ENCODE measurements at regions not wholly inside any gene's neighbourhood (a gene's known extent, or its start where the extent isn't known, plus 50 kb on each side); places are given as distances from the start of the nearest gene placed in this dataset.

DNA sequence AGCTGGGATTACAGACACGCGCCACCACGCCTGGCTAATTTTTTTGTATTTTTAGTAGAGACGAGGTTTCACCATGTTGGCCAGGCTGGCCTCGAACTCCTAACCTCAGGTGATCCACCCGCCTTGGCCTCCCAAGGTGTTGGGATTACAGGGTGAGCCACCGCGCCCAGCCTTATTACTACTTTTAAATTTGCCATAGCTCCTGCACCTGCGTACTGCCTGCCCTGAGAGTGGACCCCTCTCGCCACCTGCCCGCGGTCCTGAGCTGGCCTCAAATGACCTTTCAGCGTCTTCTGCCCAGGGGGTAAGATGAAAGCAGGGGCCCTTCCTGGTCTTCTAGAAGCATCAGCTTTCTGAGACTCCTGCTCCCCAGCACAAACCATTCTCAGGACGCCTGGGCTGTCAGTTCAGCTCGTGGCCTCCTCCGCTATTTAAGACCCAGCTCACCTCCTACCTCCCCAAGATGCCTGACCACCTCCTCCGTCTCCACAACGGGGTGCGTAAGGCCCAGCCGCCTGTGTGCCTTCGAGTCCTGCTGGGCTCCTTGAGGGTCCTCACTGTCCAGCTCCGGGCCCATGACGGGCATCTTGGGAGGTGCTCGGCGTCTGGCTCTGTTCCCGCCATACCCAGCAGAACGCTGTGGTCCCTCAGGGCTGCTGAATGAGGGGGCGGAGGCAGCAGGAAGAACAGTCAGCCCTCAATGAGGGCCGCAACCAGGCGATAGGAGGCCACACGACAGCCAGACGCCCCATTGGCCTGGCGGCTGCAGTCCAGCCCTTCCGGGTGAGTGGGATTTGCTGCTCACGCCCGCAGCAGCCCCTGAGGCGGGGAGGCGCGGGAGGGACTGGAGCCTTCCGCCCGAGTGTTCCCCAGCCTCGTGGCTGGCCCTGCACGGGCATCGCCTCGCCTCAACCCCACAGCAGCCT lies 266.6 kb downstream of the TFCP2L1 start:
- DNase-seq, result peak in 1 of 3 donors; percentile 90

DNA sequence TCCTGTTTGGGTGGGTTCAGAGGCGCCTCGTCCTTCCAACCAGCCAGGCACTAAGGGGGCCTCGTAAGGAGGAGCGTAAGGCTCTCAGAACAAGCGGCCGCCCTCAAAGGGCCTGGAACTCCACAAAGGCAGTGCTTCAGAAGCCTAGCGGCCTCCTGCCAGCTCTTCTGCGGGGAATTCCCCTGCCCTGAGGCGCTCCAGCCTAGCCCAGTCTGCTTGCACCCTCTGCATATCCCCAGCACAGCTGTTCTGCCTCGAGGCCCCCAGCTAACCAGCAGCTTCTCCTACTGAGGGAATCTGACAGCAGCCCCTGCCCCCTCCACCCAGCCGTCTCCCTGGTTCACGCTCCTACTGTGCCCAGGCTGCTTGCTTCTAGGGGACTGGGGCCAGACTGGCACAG lies 265.9 kb downstream of the TFCP2L1 start:
- no peak for DNase-seq

DNA sequence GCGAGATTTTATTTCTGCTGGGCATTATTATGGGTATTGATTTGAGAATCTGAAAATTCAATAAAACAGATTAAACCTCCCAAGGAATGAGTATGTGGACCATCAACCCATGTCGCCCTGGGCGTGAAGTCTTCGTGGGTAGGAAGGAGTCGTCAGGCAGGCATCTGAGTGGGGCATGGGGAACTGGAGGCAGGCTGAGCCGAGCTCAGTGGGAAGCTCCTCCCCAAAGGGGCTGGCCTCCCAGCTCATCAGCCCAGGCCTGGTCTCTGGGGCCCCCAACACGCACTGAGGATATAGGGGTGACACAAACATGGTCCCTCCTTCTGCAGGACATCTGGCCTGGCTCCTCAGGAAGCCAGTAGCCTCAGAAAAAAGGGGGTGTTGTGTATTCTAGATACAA lies 265.2 kb downstream of the TFCP2L1 start:
- DNase-seq, result no peak

DNA sequence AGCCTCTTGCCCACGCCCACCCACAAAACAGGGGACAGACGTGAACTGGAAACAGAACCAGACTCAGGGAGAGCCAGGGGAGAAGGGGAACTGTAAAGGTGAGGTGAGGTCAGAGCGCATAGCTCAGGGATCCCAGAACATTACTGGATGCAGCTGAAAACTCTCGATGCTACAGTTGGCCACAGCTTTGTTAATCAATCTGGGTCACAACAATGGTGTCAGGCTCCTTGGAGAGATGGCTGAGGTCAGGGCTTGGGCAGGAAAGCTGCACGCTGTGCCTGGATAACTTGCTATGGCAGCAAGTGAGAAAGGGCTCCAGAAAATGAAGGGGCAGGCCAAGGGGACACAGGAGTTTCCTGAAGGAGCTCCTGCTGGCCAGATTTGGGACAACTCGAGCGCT lies 263.3 kb downstream of the TFCP2L1 start:
- DNase-seq, result peak in 1 of 3 donors; percentile 30

DNA sequence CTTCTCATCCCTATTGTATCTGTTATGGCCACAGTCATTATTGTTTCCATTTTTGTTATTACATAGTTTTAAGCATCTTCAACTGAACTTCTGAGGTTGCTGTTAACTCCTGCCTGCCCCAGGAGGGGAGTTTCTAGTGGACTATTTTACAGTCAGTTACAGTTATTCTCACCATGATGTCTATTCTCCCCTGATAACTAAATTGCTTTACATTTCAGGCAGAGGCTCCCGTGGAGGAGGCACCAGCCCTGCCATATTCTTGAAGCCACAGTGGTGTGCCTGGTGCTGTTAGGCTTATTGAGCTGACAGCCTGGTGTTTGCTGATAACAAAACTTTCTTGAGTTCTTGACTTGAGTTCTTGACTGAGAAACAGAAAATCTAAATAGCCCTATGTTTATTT lies 256.4 kb downstream of the TFCP2L1 start:
- no peak for DNase-seq

DNA sequence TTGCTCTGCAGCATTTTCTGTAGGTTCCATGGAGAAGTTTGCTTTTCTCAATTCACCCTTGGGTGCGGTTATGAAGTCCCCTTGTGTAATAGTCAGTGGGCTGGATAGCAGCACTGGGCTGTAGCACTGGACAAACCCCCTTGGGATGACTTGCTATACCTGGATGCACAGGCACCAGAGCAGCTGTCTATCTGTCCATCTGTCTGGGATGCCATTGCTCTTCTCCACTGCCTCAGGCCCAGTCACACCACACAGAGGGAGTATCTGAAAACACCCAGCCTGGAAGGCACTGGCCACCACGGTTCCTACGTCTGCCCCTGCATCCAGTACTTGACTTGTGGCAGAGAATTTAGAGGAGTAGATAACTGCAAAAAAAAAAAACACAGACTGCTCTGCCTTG lies 254.5 kb downstream of the TFCP2L1 start:
- DNase-seq, result no peak

DNA sequence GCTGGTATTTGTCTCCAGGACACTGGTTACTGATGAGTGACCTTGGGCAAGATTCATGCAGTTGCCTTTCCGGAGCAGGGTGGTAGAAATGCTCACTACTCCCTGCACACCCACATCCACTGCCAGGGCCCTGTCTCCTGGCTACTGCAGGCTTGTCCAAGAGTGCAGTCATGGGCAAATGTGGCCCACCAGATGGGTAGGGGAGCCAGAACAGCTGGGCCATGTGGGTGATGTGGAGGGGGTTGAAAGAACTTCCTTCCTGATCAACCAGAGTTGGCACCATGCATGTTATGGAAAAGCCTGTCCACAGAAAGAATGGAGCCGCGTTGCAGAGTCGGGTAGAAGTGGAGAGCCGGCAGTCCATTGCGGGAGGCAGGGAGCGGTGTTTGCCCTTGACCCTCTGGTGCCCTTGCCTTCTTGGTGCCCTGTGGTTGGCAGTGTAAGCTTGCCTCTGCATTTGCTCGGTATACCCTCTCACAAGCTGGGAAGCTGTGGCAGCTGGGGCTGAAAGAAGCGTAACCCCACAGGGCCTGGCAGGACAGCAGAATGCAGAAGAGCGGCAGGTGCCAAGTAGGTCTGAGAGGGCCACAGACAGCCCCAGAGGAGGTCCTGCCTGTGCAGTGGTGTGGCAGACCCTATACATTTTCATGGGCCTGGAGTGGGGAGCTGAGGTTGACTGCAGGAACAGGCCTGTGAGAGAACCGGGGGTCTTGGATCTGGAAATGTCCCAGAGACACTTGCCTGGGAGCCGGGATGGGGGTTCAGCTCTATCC lies 253.2 kb downstream of the TFCP2L1 start:
- no peak for DNase-seq

DNA sequence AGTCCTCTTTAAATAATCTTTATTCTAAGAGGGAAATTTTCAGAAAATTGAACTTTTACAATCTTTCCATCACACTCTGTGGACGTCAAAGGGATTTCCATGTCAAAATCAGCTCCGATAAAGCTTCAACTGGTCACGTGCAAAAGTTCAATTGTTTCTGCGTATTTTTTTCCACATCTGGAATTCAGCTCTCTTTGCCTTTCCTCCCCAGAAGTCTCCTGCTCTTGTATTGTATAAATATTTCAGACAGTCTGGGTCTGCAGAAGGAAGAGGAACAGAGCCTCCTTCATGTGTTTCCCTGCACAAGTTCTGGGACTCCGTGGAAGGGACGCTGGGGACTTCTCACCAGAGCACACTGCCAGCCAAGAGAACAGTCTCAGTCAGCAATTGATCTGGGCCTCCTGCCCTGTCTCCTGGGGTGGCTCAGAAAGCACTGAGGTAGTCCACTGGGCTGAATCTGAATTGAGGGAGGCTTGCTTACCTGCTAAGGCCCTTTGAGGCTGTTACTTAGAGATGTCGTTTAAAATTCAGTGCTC lies 251.5 kb downstream of the TFCP2L1 start:
- peak in 2 of 3 donors; percentile 23 to 56 for DNase-seq

DNA sequence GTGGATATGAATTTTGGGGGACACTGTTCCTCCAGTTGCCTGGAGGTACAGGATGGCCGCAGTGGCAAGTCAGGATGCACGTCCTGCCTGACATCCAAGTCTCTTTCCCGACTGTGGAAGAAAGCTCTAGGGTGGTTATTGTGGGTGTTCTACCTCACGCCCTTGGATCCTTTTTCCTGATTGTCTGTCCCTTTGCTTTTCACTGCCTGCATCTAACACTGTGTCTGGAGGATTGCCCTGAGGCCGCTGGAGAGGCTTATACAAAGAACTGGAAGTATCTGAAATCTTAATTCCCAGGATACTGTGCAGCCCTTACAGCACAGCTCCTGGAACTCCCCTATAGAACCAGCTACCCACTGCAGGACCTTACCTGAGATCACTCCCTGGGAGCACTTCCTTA lies 250.5 kb downstream of the TFCP2L1 start:
- no peak for DNase-seq

DNA sequence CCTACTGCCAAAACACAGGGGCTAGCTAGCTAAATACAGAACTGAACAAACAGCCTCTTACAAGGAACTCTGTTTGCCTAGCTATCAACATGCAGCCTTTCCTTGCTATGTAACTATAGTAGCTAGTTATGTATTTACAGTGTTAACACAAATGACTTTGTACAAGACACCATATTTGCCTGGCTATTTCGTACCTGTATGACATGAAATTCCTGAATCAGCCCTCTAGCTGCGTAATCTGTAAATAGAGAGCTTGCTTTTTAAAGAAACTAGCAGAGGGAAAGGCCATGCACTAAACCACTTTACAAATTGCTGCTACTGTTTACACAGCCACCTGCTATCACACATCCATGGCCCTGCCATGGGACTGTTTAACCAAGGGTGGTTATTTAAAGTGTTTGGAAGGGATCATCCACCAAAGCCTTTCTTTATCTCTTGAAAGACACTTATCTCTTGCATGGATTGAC lies 248.7 kb downstream of the TFCP2L1 start:
- DNase-seq, result no peak

DNA sequence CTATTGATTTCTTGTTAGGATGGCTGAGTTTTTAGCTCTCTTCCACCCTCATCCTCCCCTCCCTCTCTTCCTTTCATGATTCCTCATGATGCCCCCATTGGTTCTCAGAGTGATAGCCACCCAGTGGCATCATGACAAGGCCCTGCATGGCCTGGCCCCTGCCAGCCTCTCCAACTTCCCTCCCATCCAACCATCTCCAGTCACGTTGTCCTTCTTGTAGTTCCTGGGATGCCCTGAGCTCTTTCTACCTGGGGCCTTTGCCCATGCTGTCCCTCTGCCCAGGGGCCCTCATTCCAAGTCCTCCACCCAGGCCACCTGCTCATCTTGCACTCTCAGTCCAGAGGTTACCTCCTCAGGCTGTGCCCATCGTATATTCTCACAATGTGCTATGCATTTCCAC lies 247.5 kb downstream of the TFCP2L1 start:
- no peak for DNase-seq

DNA sequence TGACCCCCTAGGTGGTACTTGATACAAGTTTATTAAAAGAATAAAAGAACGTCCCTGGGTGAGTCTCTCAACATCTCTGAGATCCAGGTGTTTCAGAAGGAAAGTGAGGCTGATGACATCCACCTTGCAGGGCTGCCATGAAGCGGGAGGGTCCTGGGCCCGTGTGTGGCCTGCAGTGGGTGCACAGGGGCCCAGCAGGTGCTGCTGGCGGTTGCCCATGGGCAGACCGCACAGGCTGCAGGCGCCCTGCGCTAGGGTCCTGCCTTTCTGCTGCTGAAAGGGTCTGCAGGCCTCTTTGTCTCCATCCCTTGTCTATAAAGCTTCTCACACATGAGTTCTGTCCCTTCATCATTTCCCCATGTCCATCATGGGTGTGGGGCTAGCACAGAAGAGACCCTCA lies 247.0 kb downstream of the TFCP2L1 start:
- DNase-seq, result no peak

DNA sequence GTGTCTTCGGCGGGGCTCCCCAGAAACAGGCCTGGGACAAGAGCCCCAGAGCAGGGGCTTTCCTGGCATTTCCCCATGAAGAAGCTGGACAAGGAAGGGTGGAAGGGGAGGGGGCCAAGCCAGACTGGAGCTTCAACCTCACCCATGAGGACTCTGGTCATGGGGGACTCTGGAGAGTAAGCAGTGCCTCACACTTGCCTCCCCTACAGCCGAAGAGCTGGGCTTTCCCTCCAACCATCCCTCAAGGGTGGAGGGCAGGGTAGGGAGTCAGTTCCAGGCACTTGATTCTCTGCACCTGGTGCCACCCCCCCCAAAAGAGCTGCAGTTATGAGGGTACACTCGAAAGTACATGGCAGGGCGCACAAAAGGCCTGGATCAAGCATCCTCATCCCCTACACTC lies 246.6 kb downstream of the TFCP2L1 start:
- no peak for DNase-seq

DNA sequence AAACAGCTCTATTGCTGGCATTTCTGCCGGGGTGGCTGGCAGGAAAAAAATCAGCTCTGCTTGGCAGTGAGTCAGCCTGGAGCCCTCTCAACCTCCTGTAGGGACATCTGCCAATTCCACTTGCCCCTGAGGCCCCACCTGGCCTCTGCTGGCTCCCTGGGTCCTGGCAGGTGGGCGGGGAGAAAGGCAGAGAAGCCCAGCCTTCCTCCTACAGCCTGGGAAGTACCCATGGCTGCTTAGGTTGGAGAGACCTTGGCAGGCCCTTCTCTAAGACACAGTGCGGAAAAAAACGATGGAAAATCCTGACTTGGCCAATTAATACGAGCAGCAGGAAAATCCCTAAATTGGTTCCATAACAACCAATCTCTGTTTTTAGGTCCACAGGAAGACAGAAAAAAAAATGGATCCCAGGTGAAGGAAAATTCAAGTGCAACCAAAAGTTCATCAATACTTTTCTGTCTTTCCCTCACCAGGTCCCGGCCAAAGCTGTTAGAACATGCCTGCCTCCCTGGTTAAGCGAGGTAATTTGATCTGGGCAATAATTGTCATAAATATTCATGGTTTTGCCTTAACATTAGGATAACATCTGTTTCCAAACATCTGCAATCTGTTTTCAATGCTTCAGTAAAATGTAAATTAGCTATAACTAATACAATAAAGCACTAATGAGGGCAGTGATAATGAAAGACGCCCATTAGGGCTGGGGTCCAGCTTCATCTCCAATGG lies 245.9 kb downstream of the TFCP2L1 start:
- peak; percentile 34 to 81 (median 68) for DNase-seq

DNA sequence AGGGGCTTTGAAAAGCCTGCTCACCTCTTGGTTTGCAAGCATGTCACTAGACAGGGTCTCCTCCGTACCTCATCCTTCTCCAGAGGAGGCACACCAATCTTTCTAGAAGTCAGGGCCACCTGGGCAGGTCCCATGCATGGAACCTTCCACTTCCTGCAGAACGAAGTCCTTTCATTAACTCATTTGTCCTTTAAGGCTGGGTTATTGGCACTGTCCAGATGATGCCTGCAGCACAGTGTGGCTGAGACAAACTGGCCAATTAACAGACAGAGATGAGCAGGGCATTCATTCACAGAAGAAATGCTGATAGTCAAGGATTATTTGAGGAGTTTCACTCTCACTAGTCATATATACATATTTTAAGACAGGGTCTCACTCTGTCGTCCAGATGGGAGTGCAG lies 245.3 kb downstream of the TFCP2L1 start:
- no peak for DNase-seq

DNA sequence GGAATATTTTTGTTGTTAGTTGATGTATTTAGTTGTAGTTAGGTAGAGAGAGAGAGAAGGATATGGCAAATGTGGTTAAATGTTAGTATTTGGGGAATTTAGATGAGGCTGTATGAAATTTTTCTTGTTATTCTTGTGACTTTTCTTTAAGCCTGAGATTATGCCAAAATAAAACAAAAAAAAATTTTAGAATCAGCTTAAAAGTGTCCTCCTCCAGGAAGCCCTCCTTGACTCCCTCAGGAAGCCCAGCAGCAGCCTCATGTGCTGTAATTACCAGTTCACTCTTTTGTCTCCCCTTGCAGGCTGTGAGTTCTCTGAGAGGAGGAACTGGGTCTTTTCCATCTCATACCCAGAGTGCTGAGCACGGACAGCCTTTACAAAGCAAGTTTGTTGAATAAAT lies 243.5 kb downstream of the TFCP2L1 start:
- no peak for DNase-seq

DNA sequence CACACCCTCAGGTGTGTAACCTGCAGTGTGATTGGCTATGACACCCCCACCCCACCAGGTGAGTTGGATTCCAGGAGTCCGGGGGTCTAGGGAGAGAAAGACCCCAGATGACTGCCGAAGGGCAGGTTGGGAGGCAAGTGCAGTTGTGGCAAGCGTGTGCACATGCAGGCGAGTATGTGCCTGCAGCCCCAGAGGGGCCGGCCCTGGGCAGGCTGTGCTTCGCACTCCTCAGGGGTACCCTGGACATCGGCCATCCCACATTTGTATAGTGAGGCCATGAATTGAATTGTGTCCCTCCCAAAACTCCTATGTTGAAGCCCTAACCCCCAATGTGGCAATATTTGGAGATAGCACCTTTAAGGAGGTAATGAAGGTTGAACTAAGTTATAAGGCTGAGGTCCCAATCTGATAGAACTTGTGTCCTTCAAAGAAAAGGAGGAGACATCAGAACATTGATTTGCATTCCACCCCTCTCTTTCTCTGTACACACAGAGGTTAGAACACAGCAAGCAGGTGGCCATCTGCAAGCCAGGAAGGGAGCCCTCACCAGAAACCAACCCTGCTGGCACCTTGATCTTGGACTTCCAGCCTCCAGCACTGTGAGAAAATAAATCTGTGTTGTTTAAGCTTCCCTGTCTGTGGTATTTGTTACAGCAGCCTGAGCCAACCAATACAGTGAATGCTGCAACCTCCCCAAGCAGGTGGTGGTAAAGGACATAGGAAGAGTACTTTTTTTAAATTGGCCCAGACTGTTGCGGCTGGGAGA lies 241.8 kb downstream of the TFCP2L1 start:
- DNase-seq, result no peak

DNA sequence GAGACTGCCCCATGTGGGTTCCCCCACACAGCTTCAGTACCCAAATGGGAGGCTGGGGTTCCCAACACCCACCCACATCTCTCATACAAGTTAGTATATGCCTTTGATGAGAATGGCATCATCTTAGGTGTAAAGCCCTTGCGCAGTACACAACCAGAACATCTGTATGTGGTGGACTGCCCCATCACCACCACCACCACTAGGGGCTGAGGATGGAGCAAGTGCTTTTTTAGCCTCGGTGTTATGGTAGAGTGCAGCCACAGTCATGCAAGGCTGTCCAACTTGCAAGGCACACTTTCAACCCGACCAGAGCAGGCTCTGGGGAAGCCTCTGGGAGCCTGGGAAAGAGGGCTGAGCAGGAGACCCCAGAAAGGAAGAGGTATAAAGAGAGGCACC lies 241.2 kb downstream of the TFCP2L1 start:
- DNase-seq, result no peak

DNA sequence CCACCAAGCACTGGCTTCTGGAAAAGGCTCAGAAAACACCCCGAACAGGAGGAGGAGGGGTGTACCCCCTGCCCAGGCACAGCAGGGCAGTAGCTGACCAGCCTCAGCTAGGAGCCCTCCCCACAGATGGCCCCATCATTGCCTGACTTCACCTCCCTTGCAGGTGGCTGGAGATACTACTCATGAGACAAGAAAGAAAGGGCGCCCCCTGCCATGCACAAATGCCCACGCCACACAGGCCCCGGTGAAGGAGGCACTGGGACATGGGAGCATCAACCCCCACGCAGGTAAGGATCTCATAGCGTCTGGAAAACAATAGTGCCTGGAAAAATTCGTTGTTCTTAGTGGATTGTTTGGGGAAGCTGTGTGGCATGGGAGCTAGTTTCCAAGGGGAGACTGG lies 240.6 kb downstream of the TFCP2L1 start:
- DNase-seq, result no peak

DNA sequence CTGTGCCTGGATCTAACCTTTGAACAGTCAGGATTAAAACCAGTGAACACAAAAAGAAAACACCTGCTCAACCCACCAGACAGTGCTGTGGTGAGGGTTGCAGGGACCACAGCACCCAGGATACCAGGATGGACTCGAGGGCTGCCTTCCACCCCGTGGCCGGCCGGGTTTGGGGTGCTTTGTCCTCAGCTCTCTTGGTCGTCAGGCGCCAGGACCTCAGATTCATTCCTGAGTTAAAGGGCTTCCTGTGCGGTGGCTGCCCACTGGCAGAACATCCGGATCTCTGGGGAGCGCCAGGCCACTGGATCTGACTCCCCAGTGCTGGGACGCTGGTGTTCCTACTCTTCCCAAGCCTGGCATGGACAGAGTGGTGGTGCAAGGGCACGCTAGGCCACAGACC lies 239.8 kb downstream of the TFCP2L1 start:
- DNase-seq, result no peak

DNA sequence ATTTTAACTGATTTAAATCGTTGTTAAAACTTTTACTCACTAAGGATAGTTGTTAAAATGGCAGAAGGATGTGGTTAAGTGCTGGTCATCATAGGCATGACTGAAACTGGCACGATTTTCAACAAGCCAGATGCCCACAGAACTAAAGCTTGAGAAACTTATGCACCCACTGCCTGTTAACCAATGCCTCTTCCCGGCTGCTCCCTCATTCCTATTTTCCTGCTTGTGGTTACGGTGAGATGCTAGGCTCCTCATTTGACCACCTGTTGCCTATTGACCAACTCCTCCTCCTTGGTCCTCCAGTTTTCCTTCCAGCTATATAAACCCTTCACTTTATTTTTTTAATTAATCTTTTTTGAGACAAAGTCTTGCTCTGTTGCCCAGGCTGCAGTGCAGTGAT lies 238.7 kb downstream of the TFCP2L1 start:
- no peak for DNase-seq

All from muscle of back (tissue), 3 donors.